GM12874 (cell line): ENCODE measurements at regions not wholly inside any gene's neighbourhood (a gene's known extent, or its start where the extent isn't known, plus 50 kb on each side); places are given as distances from the start of the nearest gene placed in this dataset.
A peak's percentile ranks its signal among the peaks of the same experiment; 100 is the strongest.

ENCODE experiments used
- TF ChIP-seq, protein P1 (sequence below): IDR thresholded peaks from 2 replicates; pipeline ENCODE4 v1.5.1; 2011; ENCODE audit warnings: low read depth, mild to moderate bottlenecking, control low read depth, low read length, moderate library complexity; ENCODE audit not compliant: insufficient read depth

DNA sequence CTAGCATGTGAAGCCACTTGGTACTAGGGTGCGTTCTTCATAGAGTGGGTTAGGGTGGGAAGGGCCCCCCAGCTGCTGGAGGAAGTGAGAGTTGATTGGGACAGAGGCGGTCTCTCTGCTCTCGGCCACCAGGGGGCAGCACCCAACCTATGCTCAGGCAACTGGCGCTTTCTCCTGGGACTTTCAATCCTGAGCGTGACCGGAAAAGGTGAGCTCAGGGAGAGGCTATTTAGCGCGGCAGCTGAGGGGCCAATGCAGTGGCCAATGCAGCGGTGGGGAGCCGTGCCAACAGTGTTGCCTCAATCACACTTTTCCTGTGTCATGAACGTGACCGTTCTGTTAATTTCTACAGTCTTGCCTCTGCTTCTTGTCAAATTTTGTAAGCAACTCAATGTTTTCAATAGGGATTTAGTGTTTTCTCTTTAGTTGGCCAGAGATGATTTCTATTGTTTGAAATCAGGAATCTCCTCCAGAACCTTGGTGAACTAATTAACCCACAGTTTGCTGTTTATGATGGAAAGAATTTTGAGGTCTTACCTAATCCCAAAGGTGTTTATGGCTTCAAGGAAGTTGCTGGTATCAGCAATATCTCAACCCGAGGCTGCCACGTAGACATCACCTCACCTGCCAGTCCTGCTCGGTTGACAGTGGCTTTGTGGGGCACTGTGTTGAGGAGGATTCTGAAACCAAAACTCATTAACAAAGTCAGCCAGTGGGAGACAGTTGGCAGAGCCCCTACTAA lies 67.9 kb upstream of the PDZD8 start:
- TF ChIP-seq, protein P1, sequence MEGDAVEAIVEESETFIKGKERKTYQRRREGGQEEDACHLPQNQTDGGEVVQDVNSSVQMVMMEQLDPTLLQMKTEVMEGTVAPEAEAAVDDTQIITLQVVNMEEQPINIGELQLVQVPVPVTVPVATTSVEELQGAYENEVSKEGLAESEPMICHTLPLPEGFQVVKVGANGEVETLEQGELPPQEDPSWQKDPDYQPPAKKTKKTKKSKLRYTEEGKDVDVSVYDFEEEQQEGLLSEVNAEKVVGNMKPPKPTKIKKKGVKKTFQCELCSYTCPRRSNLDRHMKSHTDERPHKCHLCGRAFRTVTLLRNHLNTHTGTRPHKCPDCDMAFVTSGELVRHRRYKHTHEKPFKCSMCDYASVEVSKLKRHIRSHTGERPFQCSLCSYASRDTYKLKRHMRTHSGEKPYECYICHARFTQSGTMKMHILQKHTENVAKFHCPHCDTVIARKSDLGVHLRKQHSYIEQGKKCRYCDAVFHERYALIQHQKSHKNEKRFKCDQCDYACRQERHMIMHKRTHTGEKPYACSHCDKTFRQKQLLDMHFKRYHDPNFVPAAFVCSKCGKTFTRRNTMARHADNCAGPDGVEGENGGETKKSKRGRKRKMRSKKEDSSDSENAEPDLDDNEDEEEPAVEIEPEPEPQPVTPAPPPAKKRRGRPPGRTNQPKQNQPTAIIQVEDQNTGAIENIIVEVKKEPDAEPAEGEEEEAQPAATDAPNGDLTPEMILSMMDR: peak; percentile 94

DNA sequence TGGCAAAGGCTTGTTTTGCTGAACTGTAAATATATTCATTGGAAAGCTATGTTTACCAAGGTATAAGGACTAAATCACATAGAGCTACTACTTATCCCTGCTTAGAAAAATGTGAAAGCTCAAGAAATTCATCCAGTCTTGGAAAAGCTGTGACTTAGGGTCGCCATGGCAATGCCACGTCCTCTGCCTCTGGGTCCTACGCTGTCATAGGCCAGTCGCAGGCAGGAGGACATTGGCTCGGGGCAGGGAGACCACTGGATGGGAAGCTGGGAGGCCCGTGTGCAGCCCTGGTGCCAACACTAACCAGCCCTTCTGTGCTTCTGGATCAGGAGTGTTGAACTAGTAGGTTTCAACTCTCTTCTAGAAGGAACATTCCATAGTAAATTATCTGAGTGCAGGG lies 67.3 kb upstream of the PDZD8 start:
- TF ChIP-seq, protein P1: no peak

DNA sequence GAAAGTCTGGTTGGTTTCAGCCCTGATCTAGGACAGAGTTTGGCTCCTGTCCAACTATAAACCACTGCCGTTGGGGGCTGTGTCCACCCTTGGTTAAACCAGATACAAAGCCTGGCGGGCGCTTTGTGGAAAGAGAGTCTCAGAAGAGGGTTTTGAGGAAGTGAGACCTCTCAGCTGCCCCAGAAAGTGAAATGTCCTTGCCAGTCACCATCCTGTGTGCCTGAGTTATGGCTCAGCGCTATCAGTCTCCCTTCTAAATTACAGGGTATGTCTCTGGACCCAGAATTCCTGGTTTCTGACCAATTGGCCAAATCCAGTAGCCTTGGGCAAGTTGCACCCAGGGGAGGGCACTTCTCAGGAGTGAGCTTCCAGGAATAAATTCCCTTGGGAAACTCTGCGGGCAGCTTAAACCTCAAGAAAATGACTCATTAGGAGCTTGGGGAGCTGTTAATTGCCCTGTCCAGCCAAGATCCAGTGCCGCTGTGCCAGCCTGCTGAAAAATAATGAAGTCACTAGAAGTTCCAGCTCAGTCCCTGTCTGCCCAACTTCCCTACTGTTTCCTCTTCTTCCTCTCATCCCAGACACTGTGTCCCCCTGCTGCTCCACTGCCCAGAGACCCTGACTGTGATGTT lies 66.7 kb upstream of the PDZD8 start:
- TF ChIP-seq, protein P1: no peak

DNA sequence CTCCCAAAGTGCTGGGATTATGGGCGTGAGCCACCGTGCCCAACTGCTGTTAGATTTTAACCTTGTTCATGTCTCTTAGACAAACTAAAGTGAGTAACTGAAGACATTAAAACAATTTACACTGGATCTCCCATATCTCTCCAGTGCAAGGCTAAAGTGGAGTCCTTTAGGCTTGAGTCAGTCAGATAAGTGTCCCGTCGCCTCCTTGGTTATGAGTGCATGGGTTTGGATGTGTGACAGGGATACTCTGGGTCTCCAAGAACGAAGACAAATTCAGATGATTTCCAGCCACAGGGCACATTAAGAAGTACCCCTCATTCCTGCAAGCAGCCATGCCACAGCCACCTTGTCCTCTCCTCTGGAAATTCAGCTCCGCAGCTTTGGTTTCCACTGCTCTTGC lies 66.1 kb upstream of the PDZD8 start:
- TF ChIP-seq, protein P1: no peak

DNA sequence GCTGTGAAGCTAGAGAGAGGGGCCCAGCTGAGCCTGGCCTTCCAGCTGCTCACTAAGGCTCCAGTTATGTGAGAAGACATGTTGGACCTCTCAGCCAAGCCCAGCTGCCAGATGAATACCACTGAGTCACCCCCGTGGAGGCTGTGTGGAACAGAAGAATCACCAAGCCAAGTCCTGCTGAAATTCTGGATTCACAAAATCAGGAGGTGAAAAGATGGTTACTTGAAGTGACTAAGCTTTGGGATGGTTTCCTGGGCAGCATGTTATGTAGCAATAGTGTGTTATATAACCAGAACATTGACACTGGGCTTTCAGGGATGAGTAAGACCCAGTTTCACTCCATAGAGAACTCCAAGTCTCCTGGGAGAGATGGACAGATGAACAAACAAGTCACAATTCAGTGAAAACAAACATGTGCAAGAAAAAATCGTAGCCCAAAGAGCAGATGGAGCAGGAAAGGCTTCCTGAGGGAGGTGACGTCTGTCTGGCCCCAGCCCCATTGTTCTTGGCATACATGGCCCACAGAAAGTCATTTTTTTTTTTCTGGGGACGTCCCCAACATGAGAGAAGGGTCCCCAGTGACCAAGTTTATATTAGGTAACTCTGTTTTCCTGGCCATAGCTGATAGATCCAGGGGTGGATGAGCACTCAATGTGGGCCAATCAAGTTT lies 64.1 kb upstream of the PDZD8 start:
- TF ChIP-seq, protein P1: no peak

DNA sequence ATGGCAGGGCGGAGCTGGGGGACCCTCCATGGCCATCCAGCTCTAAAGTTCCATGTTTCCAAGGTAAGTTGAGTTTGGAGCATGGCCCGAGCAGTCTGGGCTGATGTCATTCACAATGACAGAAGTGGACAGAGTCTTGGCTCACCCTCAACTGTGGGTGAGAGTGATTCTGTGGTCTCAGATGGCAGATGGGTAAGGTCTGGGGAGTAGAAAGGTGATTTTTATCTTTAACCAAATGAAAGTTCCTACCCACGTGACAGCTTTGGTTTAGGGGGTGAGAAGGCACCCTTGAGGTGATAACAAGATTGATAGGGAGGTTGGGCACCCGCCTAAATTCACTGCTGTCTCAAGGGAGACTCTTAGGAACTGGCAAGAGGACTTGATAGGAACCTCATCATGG lies 57.6 kb upstream of the PDZD8 start:
- TF ChIP-seq, protein P1: no peak

DNA sequence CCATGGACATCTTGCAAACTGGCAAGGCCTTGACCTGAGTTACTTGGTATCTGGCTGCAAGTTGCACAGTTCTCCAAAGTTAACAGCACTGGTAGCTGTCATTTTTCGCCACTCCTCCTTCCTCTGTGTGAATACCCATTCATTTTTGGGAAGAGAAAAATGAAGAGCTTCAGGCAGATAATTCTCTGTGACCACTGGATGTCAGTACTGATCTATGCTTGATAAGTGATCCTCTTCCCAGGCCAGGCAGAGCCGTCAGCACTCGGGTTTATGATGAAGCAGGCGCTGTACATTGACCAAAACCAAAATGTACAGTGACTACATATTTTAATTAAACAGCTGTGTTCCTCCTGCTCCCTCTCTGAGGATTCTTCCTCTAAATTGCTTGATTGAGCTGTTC lies 55.9 kb upstream of the PDZD8 start:
- TF ChIP-seq, protein P1: no peak
